AG09309 (cell line): ENCODE measurements at regions not wholly inside any gene's neighbourhood (a gene's known extent, or its start where the extent isn't known, plus 50 kb on each side); places are given as distances from the start of the nearest gene placed in this dataset.

Experiments used
- DNase-seq: peaks from one replicate; pipeline ENCODE4 v3.0.0-alpha.2; 2010; ENCODE audit warnings: low read depth
- H3K4me3 ChIP-seq: 2 replicates; pipeline ENCODE4 v1.5.1; 2011; ENCODE audit warnings: mild to moderate bottlenecking, low read depth, low read length, moderate library complexity; ENCODE audit not compliant: control insufficient read depth
- CTCF ChIP-seq: IDR thresholded peaks from 2 replicates; pipeline ENCODE4 v1.5.1; 2011; ENCODE audit warnings: mild to moderate bottlenecking, low read depth, low read length, inconsistent platforms; ENCODE audit not compliant: insufficient read depth, control insufficient read depth; ENCODE audit errors: missing control alignments

- TF ChIP-seq CTCF: no peak
- H3K4me3 ChIP-seq: no peak overlapping the region
- no peak for DNase-seq
Observed at GRCh38 chr17:77468897-77469296, 328.1 kb downstream of the SEC14L1 start.

DNA sequence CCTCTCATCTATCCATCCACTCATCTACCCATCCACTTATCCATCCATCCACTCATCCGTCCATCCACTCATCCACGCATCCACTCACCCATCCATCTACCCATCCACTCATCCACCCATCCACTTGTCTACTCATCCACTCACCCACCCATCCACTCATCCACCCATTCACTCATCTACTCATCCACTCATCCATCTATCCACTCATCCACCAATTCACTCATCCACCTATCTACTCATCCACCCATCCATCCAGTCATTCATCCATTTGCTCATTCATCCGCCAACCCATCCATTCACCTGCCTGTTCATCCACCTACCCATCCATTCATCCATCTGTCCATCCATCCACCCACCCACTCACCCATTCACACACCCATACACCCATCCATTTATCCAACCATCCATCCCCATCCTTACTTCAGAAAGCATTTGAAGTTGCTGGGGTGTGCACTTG is 329.6 kb downstream of the SEC14L1 start:
- DNase-seq: no peak
- H3K4me3 ChIP-seq: no peak overlapping the region
- TF ChIP-seq CTCF: no peak

DNA sequence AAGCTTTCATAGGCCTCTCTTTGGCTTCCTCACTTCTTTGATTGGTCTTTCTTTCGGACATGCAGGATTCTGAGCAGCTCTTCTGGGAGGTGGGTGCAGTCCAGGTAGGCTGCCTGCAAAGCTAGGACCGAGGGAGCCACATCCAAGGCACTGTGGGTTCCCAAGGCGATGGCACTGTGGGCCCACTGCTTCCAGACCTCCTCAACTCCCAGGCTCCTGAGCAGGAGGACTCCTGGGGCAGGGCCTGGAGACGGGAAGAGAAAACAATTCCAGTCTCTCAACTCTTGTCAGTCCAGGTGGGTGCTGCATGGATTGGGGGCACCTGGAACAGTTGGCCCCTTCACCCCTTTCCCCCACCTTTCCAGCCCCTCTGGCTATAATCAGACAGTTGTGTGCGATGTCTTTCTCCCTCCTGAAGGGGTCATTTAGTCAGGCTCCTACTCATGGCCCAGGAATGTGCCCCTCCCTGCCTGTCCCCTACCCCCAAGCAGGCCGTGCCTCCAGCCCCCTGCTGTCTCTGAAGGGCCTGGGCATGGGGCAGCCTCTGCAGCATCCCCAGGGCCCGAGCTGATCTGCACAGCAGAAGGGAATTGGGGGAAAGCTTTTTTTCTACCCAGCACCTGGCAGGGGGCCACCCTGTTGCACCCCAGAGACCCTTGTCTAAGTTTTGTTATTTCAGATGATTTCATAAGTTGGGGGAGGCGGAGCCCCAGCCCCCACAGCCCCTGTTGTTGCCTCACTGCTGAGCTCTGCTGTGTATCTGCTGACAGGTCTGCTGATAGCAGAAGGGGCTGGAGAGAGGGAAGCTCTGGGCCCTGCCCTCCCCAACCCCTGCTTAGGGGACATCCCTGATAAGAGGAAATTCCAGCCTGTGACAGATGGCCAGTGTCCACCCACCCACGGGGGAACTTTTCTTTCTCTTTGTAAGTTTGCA is 330.3 kb downstream of the SEC14L1 start:
- H3K4me3 ChIP-seq: no peak overlapping the region

GRCh38 chr17:77471984-77472461 is 331.3 kb downstream of the SEC14L1 start:
- H3K4me3 ChIP-seq: no peak overlapping the region
- DNase-seq: no peak
- no peak for TF ChIP-seq CTCF

More for the DNA sequence above, 330.3 kb downstream of the SEC14L1 start:
- TF ChIP-seq CTCF: no peak
- DNase-seq: no peak

GRCh38 chr17:77472468-77473310 is 331.9 kb downstream of the SEC14L1 start:
- DNase-seq: no peak
- no peak overlapping the region for H3K4me3 ChIP-seq
- no peak for TF ChIP-seq CTCF

DNA sequence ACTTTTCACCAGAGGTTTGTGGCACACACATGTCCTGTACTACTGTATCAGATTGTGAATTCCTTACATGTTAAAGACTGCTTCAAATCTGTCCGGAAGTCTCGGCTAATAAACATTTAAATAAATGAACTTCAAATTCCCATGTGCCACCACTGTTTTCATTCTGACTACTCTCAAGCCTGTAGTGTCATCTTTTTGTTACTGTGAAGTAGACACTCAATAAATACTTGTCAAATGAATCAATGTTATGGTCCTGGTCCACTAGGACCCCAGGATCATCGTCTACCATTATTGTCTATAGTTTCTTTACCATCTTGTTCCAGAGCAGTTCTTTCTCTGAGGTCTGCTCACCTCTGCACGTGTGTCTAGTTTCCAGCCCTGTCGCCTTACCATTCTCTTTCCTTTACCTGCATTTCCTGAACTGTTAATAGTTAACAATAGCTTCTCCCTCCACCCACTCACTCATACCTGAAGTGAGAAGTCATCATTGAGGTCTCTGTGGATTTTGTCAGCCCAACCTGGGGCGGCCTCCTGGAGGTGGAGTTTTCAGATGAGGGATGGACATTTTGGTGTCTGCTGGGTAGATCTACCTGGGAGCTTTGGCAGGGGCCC is 333.0 kb downstream of the SEC14L1 start:
- no peak for DNase-seq
- TF ChIP-seq CTCF: no peak
- H3K4me3 ChIP-seq: no peak overlapping the region
